DND-41 (cell line): ENCODE measurements at regions not wholly inside any gene's neighbourhood (a gene's known extent, or its start where the extent isn't known, plus 50 kb on each side); places are given as distances from the start of the nearest gene placed in this dataset.

Experiments
- ATAC-seq: fragments of 200-7000 bp; cut with Tn5 transposase; 3 replicates; pipeline ENCODE4 v1.9.1; 2021; ENCODE audit warnings: low read depth; ENCODE audit not compliant: insufficient read depth
- DNase-seq: peaks from one replicate; pipeline ENCODE4 v3.0.0-alpha.2; 2020
- H2AFZ ChIP-seq: 2 replicates; pipeline ENCODE4 v1.6.0; 2012; ENCODE audit warnings: low read depth, low read length
- H3K27ac ChIP-seq: 2 replicates; pipeline ENCODE4 v1.5.1; 2012; ENCODE audit warnings: low read length, inconsistent platforms
- H3K27me3 ChIP-seq: fragments of 200-600 bp; sonication (generic); 2 replicates; pipeline ENCODE4 v1.6.0; 2012; ENCODE audit warnings: low read length, mild to moderate bottlenecking, inconsistent platforms; ENCODE audit not compliant: insufficient read depth, poor library complexity
- H3K36me3 ChIP-seq: 2 replicates; pipeline ENCODE4 v1.5.1; 2012; ENCODE audit warnings: low read length, inconsistent platforms; ENCODE audit not compliant: insufficient read depth
- H3K4me1 ChIP-seq: 2 replicates; pipeline ENCODE4 v1.5.1; 2012; ENCODE audit warnings: mild to moderate bottlenecking, low read length; ENCODE audit not compliant: insufficient read depth
- H3K4me2 ChIP-seq: 2 replicates; pipeline ENCODE4 v1.6.0; 2012; ENCODE audit warnings: mild to moderate bottlenecking, moderate library complexity, low read length, inconsistent platforms; ENCODE audit not compliant: insufficient read depth
- H3K4me3 ChIP-seq, 2 experiments: fragments of 200-600 bp in 1 of 2; shearing (Covaris generic) in 1 of 2; 2 replicates each; pipeline ENCODE4 v1.5.1; 2012 to 2016; ENCODE audit warnings: inconsistent platforms in 2 of 2, low read length in 2 of 2, mild to moderate bottlenecking in 2 of 2, low read depth in 1 of 2, moderate library complexity in 1 of 2
- H3K79me2 ChIP-seq: 2 replicates; pipeline ENCODE4 v1.6.0; 2012; ENCODE audit warnings: low read length, inconsistent platforms; ENCODE audit not compliant: insufficient read depth
- H3K9ac ChIP-seq: 2 replicates; pipeline ENCODE4 v1.6.0; 2012; ENCODE audit warnings: low read depth, mild to moderate bottlenecking, inconsistent platforms, low read length, moderate library complexity
- H3K9me3 ChIP-seq: 2 replicates; pipeline ENCODE4 v1.5.1; 2012; ENCODE audit warnings: low read length, moderate library complexity, mild to moderate bottlenecking, inconsistent platforms; ENCODE audit not compliant: insufficient read depth, severe bottlenecking
- H4K20me1 ChIP-seq: 2 replicates; pipeline ENCODE4 v1.6.0; 2012; ENCODE audit warnings: low read length; ENCODE audit not compliant: insufficient read depth
- CTCF ChIP-seq: IDR thresholded peaks from 2 replicates; pipeline ENCODE4 v1.5.1; 2012; ENCODE audit warnings: borderline replicate concordance, low read length, moderate library complexity, mild to moderate bottlenecking; ENCODE audit not compliant: poor library complexity, severe bottlenecking; ENCODE audit errors: extremely low read depth
- EZH2 ChIP-seq: IDR thresholded peaks from 3 replicates; pipeline ENCODE4 v1.6.1; 2012; ENCODE audit warnings: borderline replicate concordance, low read depth, mild to moderate bottlenecking, moderate library complexity, low read length, inconsistent platforms; ENCODE audit not compliant: severe bottlenecking

DNA sequence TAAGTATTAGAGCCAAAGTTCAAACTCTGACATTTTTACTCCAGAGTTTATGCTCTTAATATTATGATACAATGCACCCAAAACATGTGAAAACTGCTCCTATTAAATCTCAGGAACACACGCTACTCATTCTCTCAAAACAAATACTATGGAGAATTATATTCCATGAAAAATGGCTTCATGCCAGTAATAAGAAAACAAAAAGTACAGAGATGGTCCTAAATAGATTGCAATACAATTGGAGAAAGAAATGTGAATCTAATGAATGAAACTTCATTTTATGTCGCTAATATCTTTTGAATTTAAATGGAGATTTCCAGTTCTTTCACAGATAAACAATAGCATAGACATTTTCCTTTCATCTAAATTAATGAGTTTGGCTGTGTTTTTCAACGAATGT is 384.3 kb downstream of the ADAMTS20 start:
- H3K9ac ChIP-seq, result no peak overlapping the region
- H3K4me3 ChIP-seq, result no peak overlapping the region
- TF ChIP-seq CTCF, result no peak
- no peak for TF ChIP-seq EZH2
- DNase-seq (no peak), ATAC-seq (no peak)
- H3K36me3 ChIP-seq, result no peaks in the 10 kb centered on the region
- H4K20me1 ChIP-seq, result no peaks in the 10 kb centered on the region
- no peaks in the 10 kb centered on the region for H3K27me3 ChIP-seq
- H3K4me2 ChIP-seq, result no peak overlapping the region
- H2AFZ ChIP-seq, result no peak overlapping the region
- no peaks in the 10 kb centered on the region for H3K4me1 ChIP-seq
- no peak overlapping the region for H3K27ac ChIP-seq
- H3K79me2 ChIP-seq, result no peaks in the 10 kb centered on the region
- H3K9me3 ChIP-seq, result no peaks in the 10 kb centered on the region

DNA sequence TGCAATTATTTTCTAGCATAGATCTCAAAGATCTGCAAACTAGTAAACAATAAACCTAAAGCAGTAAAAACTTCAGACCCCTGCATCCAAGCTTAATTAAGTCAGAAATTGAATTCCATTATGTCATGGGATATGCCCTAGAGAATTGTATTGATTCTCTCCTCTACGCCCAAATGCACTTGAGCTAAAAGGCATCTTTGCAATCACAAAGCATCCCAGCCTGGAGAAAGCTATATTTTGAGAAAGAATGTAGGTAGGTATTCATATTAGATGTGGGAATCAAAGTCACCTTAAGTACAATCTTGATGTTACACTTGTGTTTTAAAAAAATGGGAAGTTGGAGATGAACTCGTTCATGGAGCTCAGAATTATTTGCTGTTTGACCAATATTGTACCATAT is 386.7 kb downstream of the ADAMTS20 start:
- no peak for ATAC-seq

DNA sequence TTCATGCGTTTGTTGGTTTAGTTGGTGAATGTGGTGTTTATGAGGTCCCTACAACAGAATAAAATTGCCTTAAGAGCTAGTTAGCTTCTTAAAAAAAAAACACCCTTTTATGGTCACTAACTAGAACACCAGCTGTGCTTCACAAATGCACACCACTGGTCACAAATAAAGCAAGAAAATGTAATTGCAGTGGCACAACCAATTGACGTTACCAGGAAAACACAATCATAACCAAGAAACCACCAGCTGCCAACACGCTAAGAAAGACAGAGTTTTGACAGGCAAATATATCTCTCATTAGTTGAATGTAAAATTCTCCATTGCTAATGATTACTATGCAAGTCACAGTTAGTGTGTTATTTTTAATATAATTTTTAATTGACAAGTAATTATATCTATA is 389.9 kb downstream of the ADAMTS20 start:
- Histone ChIP-seq H3K4me2 (no peak overlapping the region), H3K36me3 (no peaks in the 10 kb centered on the region), H3K27me3 (no peaks in the 10 kb centered on the region), H3K79me2 (no peaks in the 10 kb centered on the region), H3K4me1 (no peaks in the 10 kb centered on the region), H3K4me3 (no peak overlapping the region), H4K20me1 (no peaks in the 10 kb centered on the region), H3K27ac (no peak overlapping the region), H2AFZ (no peak overlapping the region), H3K9ac (no peak overlapping the region), H3K9me3 (no peaks in the 10 kb centered on the region)
- ATAC-seq (no peak), DNase-seq (no peak)
- TF ChIP-seq EZH2, result no peak
- TF ChIP-seq CTCF, result no peak

More for the DNA sequence above, 386.7 kb downstream of the ADAMTS20 start:
- Histone ChIP-seq H3K36me3 (no peaks in the 10 kb centered on the region), H4K20me1 (no peaks in the 10 kb centered on the region), H3K27ac (no peak overlapping the region), H3K4me1 (no peaks in the 10 kb centered on the region), H3K9me3 (no peaks in the 10 kb centered on the region), H3K4me3 (no peak overlapping the region), H3K4me2 (no peak overlapping the region), H3K79me2 (no peaks in the 10 kb centered on the region), H3K9ac (no peak overlapping the region), H2AFZ (no peak overlapping the region), H3K27me3 (no peaks in the 10 kb centered on the region)
- TF ChIP-seq EZH2, result no peak
- TF ChIP-seq CTCF, result no peak
- no peak for DNase-seq

- no peaks in the 10 kb centered on the region for H3K36me3 ChIP-seq
- H4K20me1 ChIP-seq, result no peaks in the 10 kb centered on the region
- H3K79me2 ChIP-seq, result no peaks in the 10 kb centered on the region
- H3K27ac ChIP-seq, result no peak overlapping the region
- H2AFZ ChIP-seq, result no peak overlapping the region
- no peak for DNase-seq
- H3K4me1 ChIP-seq, result no peaks in the 10 kb centered on the region
- no peak overlapping the region for H3K4me3 ChIP-seq
- TF ChIP-seq CTCF (no peak), EZH2 (no peak)
- H3K27me3 ChIP-seq, result no peaks in the 10 kb centered on the region
- H3K4me2 ChIP-seq, result no peak overlapping the region
- H3K9ac ChIP-seq, result no peak overlapping the region
- ATAC-seq, result no peak
- no peaks in the 10 kb centered on the region for H3K9me3 ChIP-seq
These were observed 392.5 kb downstream of the ADAMTS20 start for GRCh38 chr12:43159506-43159905.
